Immature natural killer cell (primary cell): ENCODE measurements at regions not wholly inside any gene's neighbourhood (a gene's known extent, or its start where the extent isn't known, plus 50 kb on each side); places are given as distances from the start of the nearest gene placed in this dataset.

Experiments
- DNase-seq, 3 donors: peaks; one replicate each; pipeline ENCODE4 v3.0.0; 2022; ENCODE audit warnings: mixed read lengths in 1 of 3
- H3K27ac Mint-ChIP-seq, 6 donors: one replicate each; pipeline ENCODE4 v1.8.0; 2020; ENCODE audit warnings: mixed read lengths in 6 of 6, mild to moderate bottlenecking in 5 of 6, inconsistent platforms in 4 of 6, moderate library complexity in 3 of 6
- H3K27me3 Mint-ChIP-seq, 3 donors: one replicate each; pipeline ENCODE4 v1.8.0; 2020 to 2021; ENCODE audit warnings: low read depth in 3 of 3, mild to moderate bottlenecking in 3 of 3, mixed read lengths in 3 of 3, moderate library complexity in 3 of 3, inconsistent platforms in 1 of 3
- H3K36me3 Mint-ChIP-seq, 3 donors: one replicate each; pipeline ENCODE4 v1.8.0; 2020; ENCODE audit warnings: mixed read lengths in 3 of 3, inconsistent platforms in 2 of 3, mild to moderate bottlenecking in 2 of 3
- H3K4me1 Mint-ChIP-seq, 2 donors: one replicate each; pipeline ENCODE4 v1.8.0; 2020; ENCODE audit warnings: inconsistent platforms in 2 of 2, mild to moderate bottlenecking in 2 of 2, mixed read lengths in 2 of 2, moderate library complexity in 1 of 2
- H3K4me3 Mint-ChIP-seq, 5 donors: one replicate each; pipeline ENCODE4 v1.8.0; 2020; ENCODE audit warnings: mild to moderate bottlenecking in 5 of 5, mixed read lengths in 5 of 5, inconsistent platforms in 3 of 5, moderate library complexity in 3 of 5
- H3K9me3 Mint-ChIP-seq, 6 donors: one replicate each; pipeline ENCODE4 v1.8.0; 2020; ENCODE audit warnings: mild to moderate bottlenecking in 6 of 6, mixed read lengths in 6 of 6, inconsistent platforms in 4 of 6, moderate library complexity in 3 of 6

GRCh38 chr1:96991261-96991660 lies 269.7 kb downstream of the PTBP2 start:
- Mint-ChIP-seq H3K27ac (no peak overlapping the region), H3K9me3 (peaks cover 0 to 2% (median 0%) of the 10 kb centered on the region in 6 donors), H3K4me3 (no peak overlapping the region), H3K27me3 (peaks cover 0 to 2% (median 2%) of the 10 kb centered on the region in 3 donors), H3K4me1 (no peaks in the 10 kb centered on the region), H3K36me3 (no peaks in the 10 kb centered on the region)
- DNase-seq, result no peak

- H3K4me1 Mint-ChIP-seq, result no peaks in the 10 kb centered on the region
- H3K4me3 Mint-ChIP-seq, result no peak overlapping the region
- no peak for DNase-seq
- H3K36me3 Mint-ChIP-seq, result no peaks in the 10 kb centered on the region
- no peak overlapping the region for H3K27ac Mint-ChIP-seq
- peaks cover 0 to 3% (median 0%) of the 10 kb centered on the region in 3 donors for H3K27me3 Mint-ChIP-seq
- peaks cover 0 to 2% (median 0%) of the 10 kb centered on the region in 6 donors for H3K9me3 Mint-ChIP-seq
These were observed 271.3 kb downstream of the PTBP2 start for GRCh38 chr1:96992871-96993270.

DNA sequence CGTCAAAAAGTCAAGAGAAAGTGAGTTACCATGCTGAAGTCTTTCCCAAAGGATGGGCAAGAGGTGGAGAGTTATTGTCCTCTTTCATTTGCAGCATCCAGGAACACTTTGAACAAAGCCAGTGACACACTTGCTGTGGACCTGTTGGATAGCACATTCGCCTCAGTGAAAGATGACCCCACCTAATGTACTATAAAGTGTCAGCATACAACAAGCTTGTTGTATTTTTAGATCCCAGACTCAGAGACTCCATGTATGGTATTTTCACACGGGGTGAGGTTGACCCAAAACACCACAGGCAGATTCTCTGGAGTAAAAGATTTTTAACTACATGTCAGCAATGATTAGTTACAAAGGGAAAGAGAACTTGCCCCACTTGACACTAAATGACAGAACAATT lies 273.8 kb downstream of the PTBP2 start:
- no peak overlapping the region for H3K4me3 Mint-ChIP-seq
- no peak overlapping the region for H3K27ac Mint-ChIP-seq
- peaks cover 0 to 2% (median 0%) of the 10 kb centered on the region in 6 donors for H3K9me3 Mint-ChIP-seq
- H3K36me3 Mint-ChIP-seq, result no peaks in the 10 kb centered on the region
- no peak for DNase-seq
- H3K27me3 Mint-ChIP-seq, result peaks cover 0 to 12% (median 1%) of the 10 kb centered on the region in 3 donors
- H3K4me1 Mint-ChIP-seq, result no peaks in the 10 kb centered on the region

DNA sequence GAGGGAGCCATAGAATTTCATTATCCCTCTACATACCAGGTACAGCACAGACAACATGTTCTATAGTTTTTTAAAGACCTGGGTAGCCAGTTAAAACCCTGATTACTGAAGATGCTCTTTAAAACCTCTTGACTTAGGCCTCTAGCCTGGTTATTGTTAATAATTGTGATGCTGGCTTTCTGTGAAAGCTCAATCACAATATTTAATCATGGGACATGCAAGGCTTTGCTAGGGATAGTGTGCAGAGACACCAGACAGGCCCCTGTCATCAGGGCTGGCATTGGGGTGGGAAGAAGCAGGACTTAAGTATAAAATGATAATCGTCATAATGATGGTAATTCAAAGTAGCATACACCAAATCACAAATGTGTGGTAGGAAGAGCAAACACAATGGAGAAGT lies 274.4 kb downstream of the PTBP2 start:
- H3K4me1 Mint-ChIP-seq, result no peaks in the 10 kb centered on the region
- no peak for DNase-seq
- H3K36me3 Mint-ChIP-seq, result no peaks in the 10 kb centered on the region
- H3K27me3 Mint-ChIP-seq, result peaks cover 0 to 12% (median 1%) of the 10 kb centered on the region in 3 donors
- peaks cover 0 to 2% (median 0%) of the 10 kb centered on the region in 6 donors for H3K9me3 Mint-ChIP-seq
- H3K27ac Mint-ChIP-seq, result no peak overlapping the region
- no peak overlapping the region for H3K4me3 Mint-ChIP-seq

- H3K27ac Mint-ChIP-seq, result no peak overlapping the region
- H3K4me1 Mint-ChIP-seq, result no peaks in the 10 kb centered on the region
- peaks cover 0 to 12% (median 1%) of the 10 kb centered on the region in 3 donors for H3K27me3 Mint-ChIP-seq
- no peak for DNase-seq
- peaks cover 0 to 2% (median 0%) of the 10 kb centered on the region in 6 donors for H3K9me3 Mint-ChIP-seq
- no peaks in the 10 kb centered on the region for H3K36me3 Mint-ChIP-seq
- no peak overlapping the region for H3K4me3 Mint-ChIP-seq
These were observed 276.1 kb downstream of the PTBP2 start for GRCh38 chr1:96997717-96998116.

DNA sequence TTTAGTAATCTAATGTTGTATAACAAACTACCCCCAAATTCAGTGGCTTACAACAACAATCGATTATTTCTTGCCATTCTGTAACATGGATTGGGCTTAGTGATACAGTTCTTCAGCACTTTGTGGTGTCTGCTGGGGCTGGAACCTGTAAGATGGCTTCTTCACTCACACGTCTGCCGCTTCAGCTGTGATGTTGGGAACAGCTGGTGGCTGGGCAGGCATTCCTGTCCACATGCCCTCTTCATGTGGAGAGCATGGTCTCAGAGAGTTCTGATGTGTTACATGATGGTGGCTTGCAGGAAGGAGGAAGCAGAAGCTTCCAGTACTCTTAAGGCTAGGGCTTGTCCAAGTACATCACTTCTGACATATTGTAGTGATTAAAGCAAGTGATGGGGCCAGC lies 276.9 kb downstream of the PTBP2 start:
- H3K27ac Mint-ChIP-seq, result no peak overlapping the region
- H3K9me3 Mint-ChIP-seq, result peaks cover 0 to 5% (median 0%) of the 10 kb centered on the region in 6 donors
- no peaks in the 10 kb centered on the region for H3K36me3 Mint-ChIP-seq
- H3K4me3 Mint-ChIP-seq, result no peak overlapping the region
- H3K4me1 Mint-ChIP-seq, result no peaks in the 10 kb centered on the region
- no peak for DNase-seq
- H3K27me3 Mint-ChIP-seq, result peaks cover 0 to 12% (median 1%) of the 10 kb centered on the region in 3 donors

DNA sequence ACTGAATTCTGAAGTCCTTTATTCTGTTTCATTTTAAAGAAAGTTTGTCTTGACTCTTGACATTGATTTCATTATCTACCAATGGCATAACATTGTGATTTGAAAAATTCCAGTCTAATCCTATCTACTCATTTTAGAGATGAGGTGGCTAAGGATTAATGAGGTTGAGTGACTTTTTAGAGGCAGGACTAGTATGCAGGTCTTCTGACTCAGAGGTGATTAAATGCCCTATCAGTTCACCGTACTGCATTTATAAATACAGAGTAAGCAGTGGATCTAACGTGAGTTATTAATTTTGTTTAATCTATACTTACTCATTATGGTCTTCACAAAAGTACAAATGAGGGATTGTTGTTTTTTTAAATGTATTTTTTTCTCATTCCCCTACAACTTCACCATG lies 277.6 kb downstream of the PTBP2 start:
- Mint-ChIP-seq H3K27me3 (peaks cover 0 to 12% (median 1%) of the 10 kb centered on the region in 3 donors), H3K4me3 (no peak overlapping the region), H3K9me3 (peaks cover 0 to 5% (median 1%) of the 10 kb centered on the region in 6 donors), H3K36me3 (no peaks in the 10 kb centered on the region), H3K4me1 (no peaks in the 10 kb centered on the region), H3K27ac (no peak overlapping the region)
- no peak for DNase-seq

DNA sequence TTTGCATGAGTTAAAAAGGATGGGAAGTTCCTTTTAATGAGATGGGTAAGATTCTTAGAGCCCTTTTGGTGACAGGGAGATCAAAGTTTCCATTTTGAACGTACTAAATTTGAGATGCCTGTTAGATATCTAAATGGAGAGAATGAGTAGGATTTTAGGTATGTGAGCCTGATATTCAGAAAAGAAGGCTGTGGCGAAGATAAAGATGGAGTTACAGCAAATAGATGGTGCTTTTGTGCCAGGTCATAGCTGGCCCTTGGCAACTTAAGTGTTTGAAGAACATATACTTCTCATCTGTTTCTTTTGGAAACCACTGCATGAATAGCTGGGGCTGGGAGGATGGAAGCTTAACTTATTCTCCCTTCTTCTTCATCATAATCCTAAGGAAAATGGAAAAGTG lies 282.5 kb downstream of the PTBP2 start:
- no peaks in the 10 kb centered on the region for H3K36me3 Mint-ChIP-seq
- peaks cover 0 to 5% (median 1%) of the 10 kb centered on the region in 6 donors for H3K9me3 Mint-ChIP-seq
- peaks cover 0 to 3% (median 0%) of the 10 kb centered on the region in 3 donors for H3K27me3 Mint-ChIP-seq
- no peak overlapping the region for H3K4me3 Mint-ChIP-seq
- H3K4me1 Mint-ChIP-seq, result no peaks in the 10 kb centered on the region
- no peak overlapping the region for H3K27ac Mint-ChIP-seq
- DNase-seq, result no peak

- Mint-ChIP-seq H3K4me3 (no peak overlapping the region), H3K4me1 (no peaks in the 10 kb centered on the region), H3K27me3 (peaks cover 0 to 3% (median 0%) of the 10 kb centered on the region in 3 donors), H3K9me3 (peaks cover 0 to 5% (median 1%) of the 10 kb centered on the region in 6 donors), H3K36me3 (no peaks in the 10 kb centered on the region), H3K27ac (no peak overlapping the region)
- no peak for DNase-seq
These were observed 283.2 kb downstream of the PTBP2 start for GRCh38 chr1:97004743-97005142.

- Mint-ChIP-seq H3K9me3 (peaks cover 0 to 5% (median 1%) of the 10 kb centered on the region in 6 donors), H3K27me3 (peaks cover 0 to 3% (median 0%) of the 10 kb centered on the region in 3 donors), H3K36me3 (no peaks in the 10 kb centered on the region), H3K4me3 (no peak overlapping the region), H3K4me1 (no peaks in the 10 kb centered on the region), H3K27ac (no peak overlapping the region)
- no peak for DNase-seq
These were observed 284.6 kb downstream of the PTBP2 start for GRCh38 chr1:97006044-97006661.

- no peak overlapping the region for H3K27ac Mint-ChIP-seq
- H3K9me3 Mint-ChIP-seq, result peaks cover 0 to 5% (median under 1%) of the 10 kb centered on the region in 6 donors
- no peaks in the 10 kb centered on the region for H3K36me3 Mint-ChIP-seq
- H3K4me1 Mint-ChIP-seq, result no peaks in the 10 kb centered on the region
- no peak overlapping the region for H3K4me3 Mint-ChIP-seq
- DNase-seq, result no peak
- peaks cover 0 to 3% (median 0%) of the 10 kb centered on the region in 3 donors for H3K27me3 Mint-ChIP-seq
These were observed 286.4 kb downstream of the PTBP2 start for GRCh38 chr1:97007840-97008604.

DNA sequence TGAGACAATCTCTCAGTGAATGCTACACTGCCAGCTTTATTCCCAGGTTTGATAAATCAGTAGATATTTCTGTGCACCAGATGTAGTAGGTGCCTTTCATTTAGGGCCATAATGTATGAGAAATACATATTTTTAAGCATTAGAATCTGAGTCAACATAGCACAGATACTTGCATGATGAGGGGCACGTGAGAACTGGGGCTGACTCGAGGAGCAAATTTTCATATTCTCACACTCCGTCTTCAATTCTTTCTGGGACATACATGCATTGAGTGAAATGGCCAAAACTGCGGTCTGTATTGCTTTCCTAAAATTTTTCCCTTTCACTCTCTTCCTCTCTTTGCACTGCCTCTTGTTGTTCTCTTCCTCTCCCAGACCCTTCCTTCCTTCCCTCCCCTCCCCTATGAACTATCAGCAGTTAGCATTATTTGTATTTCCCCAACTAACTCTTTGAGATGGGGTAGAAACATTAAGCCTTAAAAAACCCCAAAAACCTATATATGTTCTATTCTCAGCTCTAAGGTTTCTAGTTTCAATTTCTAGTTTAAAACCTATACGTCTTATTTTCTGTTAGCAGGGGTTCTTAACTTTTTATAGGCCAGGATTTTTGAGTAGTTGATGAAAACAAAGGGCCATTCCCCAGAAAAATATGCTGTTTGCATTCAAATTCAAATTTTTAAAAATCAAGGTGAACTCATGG lies 289.1 kb downstream of the PTBP2 start:
- H3K4me3 Mint-ChIP-seq, result no peak overlapping the region
- H3K27me3 Mint-ChIP-seq, result peaks cover 0 to 5% (median 0%) of the 10 kb centered on the region in 3 donors
- peaks cover 0 to 2% (median under 1%) of the 10 kb centered on the region in 6 donors for H3K9me3 Mint-ChIP-seq
- no peak overlapping the region for H3K27ac Mint-ChIP-seq
- DNase-seq, result no peak
- no peaks in the 10 kb centered on the region for H3K36me3 Mint-ChIP-seq
- no peaks in the 10 kb centered on the region for H3K4me1 Mint-ChIP-seq

DNA sequence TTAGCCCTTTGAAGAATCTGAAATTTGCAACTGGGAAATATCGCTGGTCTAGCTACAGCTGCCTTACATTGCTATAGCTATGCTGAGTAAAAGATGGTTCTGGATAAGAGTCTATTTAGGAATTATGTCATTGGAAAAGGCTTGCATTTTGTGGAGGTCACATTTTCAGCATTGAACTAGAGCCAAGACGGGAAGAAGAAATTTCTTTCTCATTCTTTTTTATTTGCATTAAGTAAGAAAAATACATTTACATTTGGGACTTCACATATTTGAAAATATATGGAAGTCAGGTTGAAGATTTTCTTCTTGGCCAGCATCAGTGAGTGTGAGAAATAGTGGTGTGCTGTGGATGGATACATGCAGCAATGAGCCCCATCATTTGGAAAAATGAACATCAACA lies 291.6 kb downstream of the PTBP2 start:
- Mint-ChIP-seq H3K4me3 (no peak overlapping the region), H3K9me3 (peaks cover 0 to 2% (median under 1%) of the 10 kb centered on the region in 6 donors), H3K4me1 (no peaks in the 10 kb centered on the region), H3K36me3 (no peaks in the 10 kb centered on the region), H3K27ac (no peak overlapping the region), H3K27me3 (peaks cover 0 to 2% (median 2%) of the 10 kb centered on the region in 3 donors)
- no peak for DNase-seq

GRCh38 chr1:97013941-97014340 lies 292.4 kb downstream of the PTBP2 start:
- peaks cover 0 to 2% (median 2%) of the 10 kb centered on the region in 3 donors for H3K27me3 Mint-ChIP-seq
- no peak for DNase-seq
- no peaks in the 10 kb centered on the region for H3K4me1 Mint-ChIP-seq
- H3K36me3 Mint-ChIP-seq, result no peaks in the 10 kb centered on the region
- H3K27ac Mint-ChIP-seq, result no peak overlapping the region
- no peak overlapping the region for H3K4me3 Mint-ChIP-seq
- peaks cover 0 to 5% (median under 1%) of the 10 kb centered on the region in 6 donors for H3K9me3 Mint-ChIP-seq
